Activated CD4-positive, alpha-beta T cell treated with anti-CD3 and anti-CD28 coated beads, Interleukin-2, amount 10 ng/mL, durations not matched to agents 7 days and 5 days (primary cell): ENCODE measurements at regions not wholly inside any gene's neighbourhood (a gene's known extent, or its start where the extent isn't known, plus 50 kb on each side); places are given as distances from the start of the nearest gene placed in this dataset.
"Not testable (repeated sequence)": the region's sequence is repeated elsewhere in the genome, so short reads cannot be mapped to it uniquely, and the experiment has no call there.

Source experiments
- CTCF ChIA-PET: fragments of 350-600 bp; sonication (Branson Sonifier 250); formaldehyde crosslinking; loops from one replicate; lab custom pipeline; 2021; ENCODE audit warnings: antibody characterized with exemption; lab: Charles Lee
- POLR2A ChIA-PET: fragments of 350-600 bp; sonication (Branson Sonifier 250); formaldehyde crosslinking; loops from one replicate; lab custom pipeline; 2021; ENCODE audit warnings: antibody characterized with exemption; lab: Charles Lee
- DNase-seq: peaks from one replicate; pipeline ENCODE4 v3.0.0-alpha.2; 2020
- H3K27ac Mint-ChIP-seq: one replicate; pipeline ENCODE4 v1.8.0; 2021; ENCODE audit warnings: mild to moderate bottlenecking, moderate library complexity, mixed read lengths
- H3K27me3 Mint-ChIP-seq: one replicate; pipeline ENCODE4 v1.8.0; 2021; ENCODE audit warnings: mixed read lengths
- H3K36me3 Mint-ChIP-seq: one replicate; pipeline ENCODE4 v1.8.0; 2021; ENCODE audit warnings: low read depth, mixed read lengths
- H3K4me1 Mint-ChIP-seq: one replicate; pipeline ENCODE4 v1.8.0; 2021; ENCODE audit warnings: mixed read lengths
- H3K4me3 Mint-ChIP-seq: one replicate; pipeline ENCODE4 v1.8.0; 2021; ENCODE audit warnings: mild to moderate bottlenecking, moderate library complexity, mixed read lengths
- H3K9me3 Mint-ChIP-seq: one replicate; pipeline ENCODE4 v1.8.0; 2021; ENCODE audit warnings: mixed read lengths

DNA sequence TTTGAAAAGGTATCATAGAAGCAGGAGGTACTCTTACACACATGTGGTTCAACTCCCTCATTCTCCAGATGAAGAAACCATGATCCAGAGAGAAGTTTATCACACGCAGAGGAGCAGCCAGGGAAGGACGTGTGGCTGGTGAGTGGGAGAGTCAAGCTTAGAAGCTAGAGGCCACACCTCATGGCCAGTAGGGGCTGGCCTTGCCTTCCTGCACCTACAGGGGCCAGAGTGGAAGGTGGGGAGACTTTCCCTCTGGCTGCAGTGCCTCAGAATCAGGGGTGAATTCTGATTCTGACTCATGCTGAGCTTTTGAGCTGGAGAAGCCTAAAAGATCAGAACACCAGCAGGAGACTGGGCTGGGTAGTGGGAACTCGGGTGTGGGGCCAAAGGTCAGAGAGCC is 1067.9 kb downstream of the BCL11B start:
- CTCF ChIA-PET = interaction anchor here (0.5 to 2.3 kb wide), 6 partner anchors 10 to 1063 kb away, joined by 3 to 8 read pairs (median 4); no protein-coding TSS in a partner anchor
- no peak for DNase-seq

DNA sequence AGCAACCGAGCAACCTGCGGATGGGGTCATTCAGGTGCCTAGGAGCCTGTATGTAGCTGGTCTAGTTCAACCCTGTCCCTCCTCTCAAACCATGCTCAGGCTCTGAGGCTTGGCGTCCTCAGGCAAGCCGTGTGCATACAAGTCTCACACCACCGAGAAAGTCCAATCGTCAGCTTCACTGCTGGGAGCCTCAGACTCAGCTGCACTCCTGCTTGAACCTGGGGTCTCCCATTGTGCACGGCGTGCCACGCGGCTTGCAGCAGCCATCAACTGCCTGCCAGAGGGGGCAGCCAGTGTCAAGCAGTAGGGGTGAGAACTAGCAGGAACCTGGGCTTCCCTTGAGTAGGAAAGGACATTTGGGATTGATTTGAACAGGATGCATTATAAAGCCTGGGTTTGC is 1064.6 kb downstream of the BCL11B start:
- ChIA-PET POLR2A (no interaction called here), CTCF (interaction anchor here (0.6 to 0.7 kb wide), 3 partner anchors 8 to 720 kb away, joined by 3 to 4 read pairs (median 3); no protein-coding TSS in a partner anchor)
- Mint-ChIP-seq H3K27ac (peak overlapping the region; percentile 84), H3K9me3 (peaks cover 11% of the 10 kb centered on the region), H3K4me1 (peaks cover 94% of the 10 kb centered on the region), H3K4me3 (no peak overlapping the region), H3K36me3 (peaks cover 25% of the 10 kb centered on the region), H3K27me3 (no peaks in the 10 kb centered on the region)
- DNase-seq = no peak

More for the DNA sequence above, 1067.9 kb downstream of the BCL11B start:
- Mint-ChIP-seq H3K4me3 (peak overlapping the region; percentile 48), H3K27me3 (no peaks in the 10 kb centered on the region), H3K4me1 (peaks cover 94% of the 10 kb centered on the region), H3K36me3 (peaks cover 18% of the 10 kb centered on the region), H3K27ac (peak overlapping the region; percentile 79), H3K9me3 (peaks cover 13% of the 10 kb centered on the region)
- POLR2A ChIA-PET = no interaction called here

DNA sequence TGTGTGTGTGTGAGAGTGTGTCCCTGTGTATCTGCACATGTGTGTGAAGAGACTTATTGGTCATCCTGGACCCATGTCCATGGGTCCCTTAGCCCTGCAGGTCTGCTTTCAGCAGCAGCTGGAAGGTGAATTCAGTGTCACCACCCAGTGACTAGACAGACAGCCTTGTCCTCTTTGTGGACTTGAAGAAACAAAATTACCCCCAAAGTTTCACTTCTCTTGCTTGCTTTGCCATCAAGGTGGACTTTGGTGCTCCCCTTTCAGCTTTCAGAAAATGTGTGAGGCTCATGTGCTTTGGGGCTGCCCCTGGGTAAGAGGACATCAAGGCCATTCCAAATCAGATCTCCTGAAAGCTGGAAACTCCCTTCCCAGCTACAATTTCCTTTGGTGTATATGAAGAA is 1063.8 kb downstream of the BCL11B start:
- Mint-ChIP-seq H3K27ac (peak overlapping the region; percentile 84), H3K4me1 (peaks cover 90% of the 10 kb centered on the region), H3K9me3 (peaks cover 11% of the 10 kb centered on the region), H3K36me3 (peaks cover 25% of the 10 kb centered on the region), H3K4me3 (peak overlapping the region; percentile 39), H3K27me3 (no peaks in the 10 kb centered on the region)
- ChIA-PET CTCF (interaction anchor here (0.9 kb wide), 1 partner anchor 8 kb away, joined by 3 read pairs; no protein-coding TSS in a partner anchor), POLR2A (no interaction called here)
- DNase-seq = no peak

DNA sequence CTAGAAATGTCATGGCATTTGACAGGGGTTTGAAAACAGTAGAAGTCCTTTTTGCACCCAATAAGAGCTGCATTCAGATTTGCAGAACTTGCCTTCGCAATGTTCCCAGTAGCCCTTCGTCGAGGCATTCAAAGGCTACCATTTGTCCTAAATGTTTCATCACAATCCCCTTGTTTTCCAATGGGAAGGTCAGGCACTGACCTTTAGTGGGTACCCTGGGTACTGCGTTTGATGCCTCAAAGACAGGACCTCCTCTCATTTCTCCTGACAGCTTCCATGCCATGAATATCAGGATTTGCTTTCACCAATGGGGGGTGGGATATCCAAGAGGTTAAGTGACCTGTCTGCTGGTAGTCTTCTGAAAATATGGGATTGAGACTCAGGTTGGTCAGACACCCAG is 1063.1 kb downstream of the BCL11B start:
- no peak overlapping the region for H3K4me3 Mint-ChIP-seq
- no peaks in the 10 kb centered on the region for H3K27me3 Mint-ChIP-seq
- peaks cover 11% of the 10 kb centered on the region for H3K9me3 Mint-ChIP-seq

DNA sequence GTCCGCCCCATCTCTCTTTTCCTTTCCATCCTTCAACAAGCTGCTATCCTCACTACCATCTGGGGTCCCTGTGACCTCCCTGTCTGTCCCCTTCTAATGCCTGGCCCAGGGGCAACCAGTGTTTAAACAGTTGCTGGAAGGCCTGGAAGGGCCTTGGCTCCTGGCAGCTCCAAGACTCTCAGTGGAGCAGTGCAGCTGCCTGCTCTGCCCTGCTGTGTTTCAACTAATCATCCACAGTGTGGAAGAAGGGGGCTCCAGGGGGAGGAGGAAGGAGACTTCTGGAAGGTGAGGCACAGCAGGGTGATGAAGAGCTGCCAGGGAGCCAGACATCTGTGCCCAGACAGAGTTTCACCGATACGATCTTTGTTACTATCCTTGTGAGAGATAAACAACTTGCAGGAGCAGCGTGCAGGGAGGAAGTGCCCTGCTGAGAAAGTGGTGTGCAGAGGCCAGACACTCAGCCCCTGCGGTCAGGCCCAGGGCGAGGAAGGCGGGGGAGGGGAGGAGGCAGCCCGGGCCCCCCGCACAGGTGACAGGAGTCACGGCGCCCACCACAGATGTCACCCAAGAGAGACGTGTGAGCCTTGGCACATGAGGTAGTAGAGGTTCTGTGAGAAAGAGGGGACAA is 1061.8 kb downstream of the BCL11B start:
- POLR2A ChIA-PET = no interaction called here
- H3K27ac Mint-ChIP-seq = peak overlapping the region; percentile 97
- peaks cover 77% of the 10 kb centered on the region for H3K4me1 Mint-ChIP-seq

More for the DNA sequence above, 1063.1 kb downstream of the BCL11B start:
- CTCF ChIA-PET = interaction anchor here (1.0 to 1.8 kb wide), 3 partner anchors 15 to 44 kb away, joined by 3 to 6 read pairs (median 5); no protein-coding TSS in a partner anchor
- no peak for DNase-seq
- Mint-ChIP-seq H3K27ac (peak overlapping the region; percentile 97), H3K36me3 (peaks cover 22% of the 10 kb centered on the region), H3K4me1 (peaks cover 83% of the 10 kb centered on the region)
- POLR2A ChIA-PET = no interaction called here

DNA sequence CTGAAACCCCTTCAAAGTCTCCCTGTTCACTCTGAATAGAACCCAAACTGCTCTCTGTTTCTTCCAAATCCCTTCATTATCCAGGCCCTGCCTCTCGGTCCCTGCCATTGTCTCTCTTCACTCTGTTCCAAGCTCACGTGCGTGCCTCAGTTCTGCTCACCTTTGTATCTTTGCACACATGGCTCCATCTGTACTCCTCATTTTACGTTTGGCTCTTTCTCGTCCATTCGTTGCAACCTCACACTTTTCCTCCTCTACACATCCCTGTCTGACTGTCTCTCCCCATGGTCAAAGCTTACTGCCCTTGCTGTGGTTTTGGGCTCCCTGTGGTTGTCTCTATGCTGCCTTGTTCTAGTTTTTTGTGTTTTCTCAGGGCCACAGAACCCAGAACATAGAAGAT is 1054.5 kb downstream of the BCL11B start:
- H3K4me3 Mint-ChIP-seq = no peak overlapping the region
- no peaks in the 10 kb centered on the region for H3K27me3 Mint-ChIP-seq
- peaks cover 2% of the 10 kb centered on the region for H3K36me3 Mint-ChIP-seq
- no peak overlapping the region for H3K27ac Mint-ChIP-seq
- H3K4me1 Mint-ChIP-seq = peaks cover 24% of the 10 kb centered on the region
- ChIA-PET POLR2A (no interaction called here), CTCF (interaction anchor here (1.3 kb wide), 1 partner anchor 10 kb away, joined by 3 read pairs; no protein-coding TSS in a partner anchor)
- no peak for DNase-seq
- H3K9me3 Mint-ChIP-seq = peaks cover under 1% of the 10 kb centered on the region

More for the DNA sequence above, 1061.8 kb downstream of the BCL11B start:
- peak; percentile 50 for DNase-seq
- Mint-ChIP-seq H3K4me3 (peak overlapping the region; percentile 45), H3K36me3 (peaks cover 14% of the 10 kb centered on the region), H3K27me3 (no peaks in the 10 kb centered on the region), H3K9me3 (peaks cover 7% of the 10 kb centered on the region)
- CTCF ChIA-PET = interaction anchor here (0.8 to 1.8 kb wide), 6 partner anchors 8 to 45 kb away, joined by 3 to 6 read pairs (median 4); no protein-coding TSS in a partner anchor

DNA sequence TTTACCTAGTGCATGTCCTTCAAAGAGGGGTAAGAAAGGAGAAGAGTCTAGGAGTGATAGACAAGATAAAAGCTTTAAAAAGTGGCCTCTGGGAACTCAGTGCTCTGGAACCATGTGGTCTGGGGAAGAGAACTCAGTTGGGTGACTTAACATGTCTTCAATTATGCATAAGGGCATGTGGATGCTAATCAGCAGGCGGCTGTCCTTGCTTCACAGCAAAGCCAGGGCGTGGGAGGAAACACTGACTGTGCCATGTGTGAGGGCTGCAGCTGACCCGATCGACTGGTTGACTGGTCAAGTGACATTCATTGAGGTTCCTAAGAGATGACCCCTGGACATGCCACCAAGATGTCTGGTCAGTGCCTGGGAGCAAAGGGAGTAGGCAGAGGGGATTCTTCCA is 1053.8 kb downstream of the BCL11B start:
- POLR2A ChIA-PET = no interaction called here
- DNase-seq = no peak
- no peak overlapping the region for H3K27ac Mint-ChIP-seq

DNA sequence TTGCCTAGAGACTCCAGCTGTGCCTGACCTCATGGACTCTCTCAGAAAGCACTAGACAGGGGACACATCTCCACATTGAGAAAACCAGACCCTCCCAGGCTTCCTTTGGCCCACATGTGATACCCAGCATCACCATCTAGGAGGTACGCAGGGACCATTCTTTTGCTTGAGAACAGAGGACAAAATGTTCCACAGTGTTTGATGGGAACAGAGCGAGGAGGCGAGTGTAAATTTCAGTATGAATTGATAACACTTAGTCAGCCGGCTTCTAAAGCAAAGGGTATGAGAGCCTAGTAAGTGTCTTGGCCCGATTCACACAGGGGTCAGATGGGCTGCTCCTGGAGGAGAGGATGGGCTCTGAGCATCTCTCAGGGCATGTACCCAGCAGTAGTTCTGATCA is 1052.4 kb downstream of the BCL11B start:
- peaks cover 5% of the 10 kb centered on the region for H3K9me3 Mint-ChIP-seq
- H3K36me3 Mint-ChIP-seq = peaks cover 10% of the 10 kb centered on the region
- ChIA-PET POLR2A (no interaction called here), CTCF (interaction anchor here (1.2 kb wide), 1 partner anchor 9 kb away, joined by 3 read pairs; no protein-coding TSS in a partner anchor)
- DNase-seq = no peak
- no peak overlapping the region for H3K4me3 Mint-ChIP-seq
- peaks cover 35% of the 10 kb centered on the region for H3K4me1 Mint-ChIP-seq
- no peak overlapping the region for H3K27ac Mint-ChIP-seq
- no peaks in the 10 kb centered on the region for H3K27me3 Mint-ChIP-seq

More for the DNA sequence above, 1053.8 kb downstream of the BCL11B start:
- CTCF ChIA-PET = interaction anchor here (1.2 to 1.3 kb wide), 2 partner anchors 8 to 9 kb away, joined by 3 read pairs; no protein-coding TSS in a partner anchor
- no peak overlapping the region for H3K4me3 Mint-ChIP-seq
- peaks cover 28% of the 10 kb centered on the region for H3K4me1 Mint-ChIP-seq
- no peaks in the 10 kb centered on the region for H3K27me3 Mint-ChIP-seq
- H3K9me3 Mint-ChIP-seq = peaks cover 5% of the 10 kb centered on the region
- peaks cover 9% of the 10 kb centered on the region for H3K36me3 Mint-ChIP-seq

DNA sequence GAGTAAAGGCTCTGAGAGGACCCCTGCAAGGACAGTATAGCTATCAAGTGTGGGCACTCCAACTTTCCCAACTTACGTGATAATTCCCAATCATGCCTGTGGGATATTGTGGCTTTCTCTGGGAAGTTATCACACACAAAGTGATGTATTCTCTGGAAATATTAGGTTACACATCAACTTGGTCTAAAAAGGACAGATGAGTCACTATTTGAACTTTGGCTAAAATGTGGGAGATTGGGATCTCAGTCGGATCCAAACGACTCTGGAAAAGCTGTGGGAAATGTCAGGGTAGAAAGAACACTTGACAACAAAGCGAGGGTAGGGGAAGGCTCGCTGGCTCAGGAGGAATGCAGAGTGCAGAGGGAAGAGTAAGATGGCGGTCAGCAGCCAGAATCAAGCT is 1048.9 kb downstream of the BCL11B start:
- CTCF ChIA-PET = interaction anchor here (0.7 to 1.0 kb wide), 3 partner anchors 9 to 1044 kb away, joined by 4 to 5 read pairs (median 4); no protein-coding TSS in a partner anchor
- Mint-ChIP-seq H3K27me3 (no peaks in the 10 kb centered on the region), H3K27ac (peak overlapping the region; percentile 95), H3K4me3 (peak overlapping the region; percentile 17), H3K9me3 (peaks cover 7% of the 10 kb centered on the region), H3K36me3 (peaks cover 24% of the 10 kb centered on the region), H3K4me1 (peaks cover 60% of the 10 kb centered on the region)
- POLR2A ChIA-PET = interaction anchor here (0.6 kb wide), 1 partner anchor 977 kb away, joined by 3 read pairs; no protein-coding TSS in a partner anchor
- no peak for DNase-seq

DNA sequence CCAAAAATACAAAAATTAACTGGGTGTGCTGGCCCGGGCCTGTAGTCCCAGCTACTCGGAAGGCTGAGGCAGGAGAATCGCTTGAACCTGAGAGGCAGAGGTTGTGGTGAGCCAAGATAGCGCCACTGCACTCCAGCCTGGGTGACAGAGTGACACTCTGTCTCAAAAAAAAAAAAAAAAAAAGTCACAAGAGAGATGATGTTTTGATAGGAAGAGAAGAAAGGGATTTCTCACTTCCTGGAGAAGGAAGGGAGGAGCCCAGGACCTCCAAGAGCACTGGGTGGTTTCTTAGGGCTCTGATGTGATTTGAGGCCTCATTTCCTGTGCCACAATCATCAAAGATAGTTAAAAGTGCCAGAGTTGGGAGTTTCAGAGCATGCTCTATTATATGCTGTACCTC is 1048.3 kb downstream of the BCL11B start:
- not testable (repeated sequence) for H3K27me3 Mint-ChIP-seq, H3K9me3 Mint-ChIP-seq
- peaks cover 66% of the 10 kb centered on the region for H3K4me1 Mint-ChIP-seq
- CTCF ChIA-PET = interaction anchor here (0.7 to 0.8 kb wide), 2 partner anchors 15 to 1043 kb away, joined by 4 to 5 read pairs; no protein-coding TSS in a partner anchor
- peak; percentile 81 for DNase-seq
- peak overlapping the region; percentile 17 for H3K4me3 Mint-ChIP-seq
- POLR2A ChIA-PET = interaction anchor here (0.6 kb wide), 1 partner anchor 976 kb away, joined by 3 read pairs; no protein-coding TSS in a partner anchor
- H3K27ac Mint-ChIP-seq = peak overlapping the region; percentile 95
- H3K36me3 Mint-ChIP-seq = peaks cover 28% of the 10 kb centered on the region

DNA sequence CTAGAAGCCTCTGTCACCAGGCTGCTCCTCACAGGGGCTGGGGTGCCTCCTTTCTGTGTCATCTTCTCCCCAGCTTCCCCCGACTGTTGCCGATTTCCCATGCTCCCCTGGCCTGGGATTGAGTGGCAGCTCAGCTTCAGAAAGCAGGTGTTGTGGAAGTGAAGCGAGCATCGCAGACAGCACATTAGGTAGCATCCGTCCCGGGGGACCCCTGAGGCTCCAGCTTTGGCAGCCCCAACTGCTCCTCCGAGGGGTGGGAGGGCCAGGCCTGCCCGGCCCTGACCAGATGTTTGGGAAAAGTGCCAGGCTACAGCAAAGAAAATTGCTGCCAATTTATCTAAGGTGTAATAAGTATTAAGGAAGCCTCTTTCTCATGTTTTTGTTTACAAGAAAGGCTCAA is 1045.6 kb downstream of the BCL11B start:
- Mint-ChIP-seq H3K4me3 (no peak overlapping the region), H3K27ac (peak overlapping the region; percentile 92), H3K27me3 (no peaks in the 10 kb centered on the region), H3K9me3 (peaks cover 7% of the 10 kb centered on the region), H3K4me1 (peaks cover 80% of the 10 kb centered on the region), H3K36me3 (peaks cover 33% of the 10 kb centered on the region)
- CTCF ChIA-PET = interaction anchor here (0.6 kb wide), 1 partner anchor 1024 kb away, joined by 3 read pairs; no protein-coding TSS in a partner anchor
- POLR2A ChIA-PET = no interaction called here
- no peak for DNase-seq

DNA sequence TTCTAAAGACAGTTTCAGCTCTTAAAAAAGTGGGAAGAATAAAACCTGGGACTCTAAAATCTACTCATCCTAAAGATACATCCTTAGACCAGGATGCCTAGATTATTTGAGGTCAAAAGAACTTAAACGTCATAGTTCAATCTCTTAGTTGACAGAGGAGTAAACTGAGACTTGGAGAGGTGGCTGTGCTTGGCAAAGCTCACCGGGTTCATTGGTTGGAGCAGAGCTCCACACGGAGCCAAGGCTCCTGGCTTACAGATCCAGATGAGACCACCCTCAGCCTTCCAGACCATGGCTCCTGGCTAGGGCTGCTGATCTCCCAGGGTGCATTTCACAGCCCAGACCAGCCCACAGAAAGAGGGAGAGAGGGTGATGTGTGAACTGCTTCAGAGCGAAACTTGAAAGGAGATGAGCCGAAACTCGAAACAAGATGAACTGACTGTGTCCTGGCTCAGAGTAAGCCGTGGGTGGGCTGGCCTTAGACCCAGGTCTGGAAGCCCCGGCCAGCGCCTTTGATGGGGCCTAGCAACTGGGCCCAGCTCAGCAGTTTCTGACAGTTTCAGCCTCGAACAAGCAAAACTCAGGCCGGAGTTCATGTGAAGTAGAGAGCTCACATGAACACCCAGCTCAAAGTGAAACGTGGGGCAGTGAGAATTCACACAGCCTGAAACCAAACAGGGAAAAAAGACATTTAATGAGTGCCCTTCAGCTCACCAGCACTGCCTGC is 1044.8 kb downstream of the BCL11B start:
- H3K27ac Mint-ChIP-seq = peak overlapping the region; percentile 92
- peak; percentile 44 for DNase-seq
- peak overlapping the region; percentile 7 for H3K4me3 Mint-ChIP-seq
- H3K4me1 Mint-ChIP-seq = peaks cover 79% of the 10 kb centered on the region
- H3K27me3 Mint-ChIP-seq = no peaks in the 10 kb centered on the region
- H3K9me3 Mint-ChIP-seq = peaks cover 7% of the 10 kb centered on the region
- peaks cover 33% of the 10 kb centered on the region for H3K36me3 Mint-ChIP-seq
- ChIA-PET POLR2A (no interaction called here), CTCF (interaction anchor here (0.6 to 1.2 kb wide), 6 partner anchors 10 to 1023 kb away, joined by 3 to 4 read pairs (median 4); no protein-coding TSS in a partner anchor)
